ENCODE measurements at regions not wholly inside any gene's neighbourhood (a gene's known extent, or its start where the extent isn't known, plus 50 kb on each side); places are given as distances from the start of the nearest gene placed in this dataset.
"Not testable (repeated sequence)": the region's sequence is repeated elsewhere in the genome, so short reads cannot be mapped to it uniquely, and the experiment has no call there.

- not testable (repeated sequence) for TF ChIP-seq POLR2A (IDR thresholded peaks at IDR 0.05; ENCODE audit: low read length); GATA1 (IDR thresholded peaks at IDR 0.05; ENCODE audit: low read depth, low read length)
Measured at GRCh38 chr16:32939845-32940244, 254.2 kb upstream of the TP53TG3C start.
